KBM-7 (cell line): ENCODE measurements at regions not wholly inside any gene's neighbourhood (a gene's known extent, or its start where the extent isn't known, plus 50 kb on each side); places are given as distances from the start of the nearest gene placed in this dataset.
A peak's percentile ranks its signal among the peaks of the same experiment; 100 is the strongest.
"Not testable (repeated sequence)": the region's sequence is repeated elsewhere in the genome, so short reads cannot be mapped to it uniquely, and the experiment has no call there.

Source experiments
- DNase-seq: peaks from one replicate; pipeline ENCODE4 v3.0.0-alpha.2; 2015
- in situ Hi-C: fragments of 300-500 bp; cut with MboI; formaldehyde crosslinking; loops from 2 replicates; pipeline ENCODE4 v1.14.3; 2020; ENCODE audit warnings: low sequenced_read_pairs, low pct_unique_long_range_greater_than_20kb, mixed read lengths

GRCh38 chr4:123528501-123529277, 132.1 kb downstream of the SPRY1 start:
- in situ Hi-C loops, result no loop called here
- no peak for DNase-seq

GRCh38 chr4:123529278-123529568, 132.6 kb downstream of the SPRY1 start:
- in situ Hi-C loops, result no loop called here

DNA sequence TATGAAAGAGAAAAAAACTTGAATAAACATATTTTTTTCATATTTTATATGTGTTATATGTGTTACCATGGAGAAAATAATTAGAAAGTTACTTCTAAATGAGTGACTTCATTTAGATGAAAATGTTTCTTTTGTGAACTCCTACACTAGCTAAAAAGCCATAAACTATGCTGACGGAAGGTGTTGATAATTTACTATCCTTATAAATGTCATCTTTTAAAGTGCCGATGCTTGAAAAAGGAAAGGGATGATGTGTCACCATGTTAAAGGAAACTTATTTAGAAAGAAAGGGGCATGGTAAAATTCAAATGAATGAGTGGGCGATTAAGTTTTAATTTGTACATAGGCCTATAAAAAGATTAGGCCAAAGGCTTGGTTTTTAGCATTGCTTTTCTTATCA, 133.8 kb downstream of the SPRY1 start:
- in situ Hi-C loops, result no loop called here
- no peak for DNase-seq

More at GRCh38 chr4:123529278-123529568, 132.6 kb downstream of the SPRY1 start:
- no peak for DNase-seq

DNA sequence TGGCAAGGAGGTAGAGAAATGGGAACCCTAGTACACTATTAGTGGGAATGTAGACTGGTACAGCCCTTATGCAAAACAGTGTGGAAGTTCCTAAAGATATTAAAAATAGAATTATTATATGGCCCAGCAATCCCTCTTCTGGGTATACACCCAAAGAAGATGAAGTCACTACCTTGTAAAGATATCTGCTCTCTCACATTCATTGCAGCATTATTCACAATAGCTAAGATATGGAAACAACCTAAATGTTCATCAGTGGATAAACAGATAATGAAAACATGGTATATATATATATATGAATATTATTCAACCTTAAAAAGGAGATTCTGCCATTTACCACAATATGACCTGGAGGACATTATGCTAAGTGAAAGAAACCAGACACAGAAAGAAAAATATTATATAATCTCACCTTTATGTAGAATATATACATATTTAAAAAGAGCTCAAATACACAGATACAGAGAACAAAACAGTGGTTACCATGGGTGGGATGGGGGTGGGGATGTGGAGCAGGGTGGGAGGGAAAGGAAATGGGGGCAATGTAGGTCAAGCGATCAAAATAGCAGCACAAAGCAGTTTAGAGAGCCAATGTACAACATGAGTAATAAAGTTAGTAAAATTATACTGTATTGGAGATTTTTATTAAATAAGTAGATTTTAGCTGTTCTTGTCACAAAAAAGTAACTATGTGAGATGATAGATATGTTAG, 138.6 kb downstream of the SPRY1 start:
- in situ Hi-C loops, result no loop called here
- DNase-seq, result no peak

GRCh38 chr4:123536225-123536624, 139.6 kb downstream of the SPRY1 start:
- DNase-seq, result peak; percentile 31
- in situ Hi-C loops, result no loop called here

DNA sequence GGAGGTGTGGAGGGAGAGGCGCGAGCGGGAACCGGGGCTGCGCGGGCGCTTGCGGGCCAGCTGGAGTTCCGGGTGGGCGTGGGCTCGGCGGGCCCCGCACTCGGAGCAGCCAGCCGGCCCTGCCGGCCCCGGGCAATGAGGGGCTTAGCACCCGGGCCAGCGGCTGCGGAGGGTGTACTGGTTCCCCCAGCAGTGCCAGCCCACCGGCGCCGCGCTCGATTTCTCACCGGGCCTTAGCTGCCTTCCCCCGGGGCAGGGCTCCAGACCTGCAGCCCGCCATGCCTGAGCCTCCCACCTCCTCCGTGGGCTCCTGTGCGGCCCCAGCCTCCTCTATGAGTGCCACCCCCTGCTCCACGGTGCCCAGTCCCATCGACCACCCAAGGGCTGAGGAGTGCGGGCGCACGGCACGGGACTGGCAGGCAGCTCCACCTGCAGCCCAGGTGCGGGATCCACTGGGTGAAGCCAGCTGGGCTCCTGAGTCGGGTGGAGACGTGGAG, 141.4 kb downstream of the SPRY1 start:
- in situ Hi-C loops, DNase-seq: not testable (repeated sequence)

- no peak for DNase-seq
These were observed 149.3 kb downstream of the SPRY1 start for GRCh38 chr4:123545667-123546572.

DNA sequence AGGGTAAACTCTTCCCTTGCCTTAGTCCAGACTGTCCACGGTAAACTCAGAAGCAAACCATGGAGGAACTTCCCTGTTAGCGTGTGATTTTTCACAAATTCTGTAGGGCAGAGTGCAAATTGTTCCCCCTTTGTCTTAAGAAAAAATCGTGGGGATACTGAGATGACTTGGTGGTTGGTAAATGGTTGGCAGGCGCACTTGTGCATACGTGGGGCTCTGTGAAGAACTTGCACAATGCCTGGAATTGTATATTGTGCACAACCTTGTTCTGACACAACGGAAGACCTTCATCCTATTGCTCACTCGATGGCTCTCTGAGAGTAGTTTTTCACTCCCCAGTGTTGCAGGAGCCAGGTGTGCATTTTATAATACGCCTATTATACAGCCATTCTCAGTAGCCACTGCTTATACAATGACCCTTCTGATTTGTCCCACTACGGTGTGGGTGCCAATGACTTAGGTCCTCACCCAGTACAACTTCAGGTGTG, 150.0 kb downstream of the SPRY1 start:
- in situ Hi-C loops, result no loop called here
- DNase-seq, result no peak

More at GRCh38 chr4:123545667-123546572, 149.3 kb downstream of the SPRY1 start:
- in situ Hi-C loops, result no loop called here

GRCh38 chr4:123547216-123548165, 150.9 kb downstream of the SPRY1 start:
- in situ Hi-C loops, result no loop called here
- DNase-seq, result no peak

GRCh38 chr4:123553279-123553678, 156.7 kb downstream of the SPRY1 start:
- in situ Hi-C loops, result no loop called here
- no peak for DNase-seq

- no peak for DNase-seq
- in situ Hi-C loops, result no loop called here
These were observed 157.4 kb downstream of the SPRY1 start for GRCh38 chr4:123553733-123554637.

GRCh38 chr4:123554801-123555232, 158.2 kb downstream of the SPRY1 start:
- in situ Hi-C loops, result no loop called here
- DNase-seq, result peak; percentile 18

DNA sequence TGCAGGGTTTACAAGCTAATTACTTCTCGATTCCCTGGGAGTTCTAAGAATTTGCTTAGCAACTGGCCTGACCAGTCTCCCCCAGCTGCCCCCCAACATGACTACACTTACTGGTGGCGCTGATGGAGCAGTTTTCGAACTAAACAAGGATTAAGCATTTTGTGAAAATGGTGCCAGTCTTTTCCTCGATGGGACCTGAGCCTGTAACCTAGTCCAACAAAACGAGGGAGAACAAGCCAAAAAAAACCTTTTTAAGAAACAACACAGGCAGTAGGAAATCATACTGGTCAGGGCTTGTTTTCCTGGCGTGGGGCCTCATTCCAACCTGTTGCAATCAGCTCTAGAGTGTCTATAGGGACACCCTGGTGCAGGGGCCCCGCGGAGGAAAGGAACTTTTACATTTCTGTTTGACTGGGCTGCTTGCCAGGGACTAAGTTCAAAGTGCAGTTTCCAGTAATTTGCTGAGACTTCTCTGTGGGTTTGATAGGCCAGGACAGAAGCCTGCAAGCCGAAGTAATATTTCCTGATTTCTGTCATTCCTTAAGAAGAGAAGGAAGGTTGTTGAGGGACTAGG, 158.7 kb downstream of the SPRY1 start:
- in situ Hi-C loops, result no loop called here
- DNase-seq, result peak; percentile 53

DNA sequence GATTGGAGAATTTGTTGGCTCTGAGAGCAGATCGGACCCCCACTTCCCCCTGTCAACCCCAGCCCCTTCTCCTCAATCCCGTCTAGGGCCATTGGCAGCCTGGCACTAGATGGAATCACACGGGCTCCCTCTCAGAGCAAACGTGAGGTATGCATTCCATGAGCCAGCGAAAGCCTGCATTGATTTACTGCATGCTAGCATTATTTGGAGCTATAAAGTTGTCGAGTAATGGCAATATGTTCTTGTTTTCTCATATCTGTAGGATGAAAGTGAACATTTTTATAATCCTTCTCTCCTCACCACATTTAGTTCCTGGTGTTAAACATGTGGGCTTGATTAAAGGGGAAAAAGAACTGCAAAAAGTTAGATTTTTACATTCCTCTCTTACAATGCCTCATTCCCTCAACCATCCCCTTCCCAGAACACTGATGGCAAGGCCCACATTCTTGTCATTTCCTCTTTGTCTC, 159.2 kb downstream of the SPRY1 start:
- DNase-seq, result no peak
- in situ Hi-C loops, result no loop called here

DNA sequence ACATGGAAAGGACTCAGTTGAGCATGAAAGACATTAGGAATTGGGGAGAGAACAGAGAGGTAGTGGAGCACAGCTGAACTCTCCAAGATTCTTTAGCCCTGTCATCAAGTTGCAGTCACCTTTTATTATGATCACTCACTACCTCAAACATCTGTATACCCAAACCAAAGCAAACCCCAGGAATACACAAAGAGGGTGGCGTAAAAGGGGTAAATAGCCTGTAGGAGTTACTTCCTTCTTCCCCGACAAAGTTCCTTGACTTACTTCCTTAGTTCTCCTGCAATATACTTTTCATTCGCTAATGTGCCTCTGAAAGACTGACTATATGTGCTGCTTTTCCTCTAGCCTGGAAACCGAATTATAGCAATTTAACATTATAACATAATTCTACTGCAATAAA, 159.9 kb downstream of the SPRY1 start:
- in situ Hi-C loops, result no loop called here
- DNase-seq, result no peak

- in situ Hi-C loops, result no loop called here
- DNase-seq, result no peak
These were observed 161.4 kb downstream of the SPRY1 start for GRCh38 chr4:123557857-123558536.
